ENCODE measurements at regions not wholly inside any gene's neighbourhood (a gene's known extent, or its start where the extent isn't known, plus 50 kb on each side); places are given as distances from the start of the nearest gene placed in this dataset.

GRCh38 chr13:42722883-42723539 is 58.4 kb upstream of the FAM216B start:
- no peak for DNase-seq

DNA sequence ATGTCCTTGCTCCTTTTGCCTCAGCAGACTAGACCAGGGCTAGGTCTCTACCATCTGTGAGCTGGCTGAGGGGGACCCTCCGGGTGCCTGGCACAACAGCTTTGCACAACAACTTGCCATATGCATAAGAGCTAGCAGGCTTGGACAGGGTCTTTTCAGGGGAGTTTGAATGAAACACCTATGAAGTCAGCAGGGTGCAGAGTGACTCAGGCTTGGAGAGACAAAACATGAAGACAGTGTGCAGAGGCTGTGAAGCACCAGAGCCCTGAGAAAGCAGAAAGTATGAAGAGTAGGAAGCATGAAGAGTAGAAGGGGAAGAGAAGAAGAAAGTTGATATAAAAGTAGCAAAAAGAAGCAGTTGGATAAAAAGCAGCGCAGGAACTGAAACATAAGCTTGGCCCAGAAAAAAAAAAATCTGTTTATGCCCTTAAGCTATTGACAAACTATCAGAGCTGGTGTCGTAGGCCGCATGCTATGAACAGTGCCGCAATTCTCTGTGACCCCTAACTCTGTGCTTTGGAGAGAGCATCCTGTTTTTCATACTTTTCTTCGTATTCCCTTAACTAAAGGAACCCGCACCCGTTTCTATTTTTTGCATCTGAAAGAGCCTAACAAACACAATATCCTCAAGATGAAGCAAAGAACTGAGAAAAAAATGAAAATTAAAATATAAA is 52.7 kb upstream of the FAM216B start:
- DNase-seq, result no peak

DNA sequence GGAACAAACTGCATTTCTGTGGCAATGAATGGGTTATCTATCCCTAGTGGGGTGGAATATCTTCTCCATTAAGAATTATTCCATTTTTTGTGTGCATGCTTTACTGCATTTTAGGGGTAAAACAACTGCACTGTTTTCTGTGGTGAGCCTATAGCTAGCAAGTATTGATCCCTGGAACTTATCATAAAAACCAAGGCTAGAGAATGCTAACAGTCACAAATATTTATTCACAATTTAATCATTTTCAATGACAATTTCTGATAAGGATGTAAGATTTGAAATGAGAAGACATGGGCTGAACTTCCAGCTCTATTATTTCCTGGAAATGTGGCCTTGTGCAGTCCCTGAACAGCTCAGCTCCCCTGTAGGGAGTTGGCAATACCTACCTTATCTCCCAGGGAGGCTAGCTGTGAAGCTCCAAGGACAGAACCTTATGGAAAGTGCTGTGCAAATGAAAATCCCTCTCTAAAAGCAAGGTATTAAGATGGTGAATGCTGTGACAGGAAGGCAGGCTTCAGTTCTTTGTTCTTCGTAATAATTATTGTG is 51.5 kb upstream of the FAM216B start:
- no peak for DNase-seq

Data from C1 segment of cervical spinal cord (tissue), 14 donors.